ENCODE measurements at regions not wholly inside any gene's neighbourhood (a gene's known extent, or its start where the extent isn't known, plus 50 kb on each side); places are given as distances from the start of the nearest gene placed in this dataset.

DNA sequence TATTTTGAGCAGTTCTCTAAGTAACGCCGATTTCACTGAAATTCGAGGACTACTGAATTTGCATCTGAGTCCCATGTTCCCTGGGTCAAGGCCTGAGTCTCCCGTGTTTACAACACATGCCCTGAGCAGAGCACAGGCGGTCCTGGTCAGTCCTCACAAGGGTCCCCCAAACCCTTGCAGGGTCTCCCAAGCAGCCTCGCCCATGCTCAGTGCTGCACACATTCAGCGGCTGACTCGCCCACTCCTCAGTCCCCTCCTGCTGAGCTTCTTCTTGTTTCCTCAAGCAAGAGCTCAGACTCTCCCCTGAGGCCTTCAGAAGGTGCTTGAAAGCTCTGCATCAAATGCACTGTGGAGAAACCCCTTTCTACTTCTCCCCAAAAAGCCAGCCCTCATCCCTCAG lies 114.6 kb downstream of the INHBB start:
- H3K36me3 ChIP-seq = no peaks in the 10 kb centered on the region
- TF ChIP-seq, protein P1, sequence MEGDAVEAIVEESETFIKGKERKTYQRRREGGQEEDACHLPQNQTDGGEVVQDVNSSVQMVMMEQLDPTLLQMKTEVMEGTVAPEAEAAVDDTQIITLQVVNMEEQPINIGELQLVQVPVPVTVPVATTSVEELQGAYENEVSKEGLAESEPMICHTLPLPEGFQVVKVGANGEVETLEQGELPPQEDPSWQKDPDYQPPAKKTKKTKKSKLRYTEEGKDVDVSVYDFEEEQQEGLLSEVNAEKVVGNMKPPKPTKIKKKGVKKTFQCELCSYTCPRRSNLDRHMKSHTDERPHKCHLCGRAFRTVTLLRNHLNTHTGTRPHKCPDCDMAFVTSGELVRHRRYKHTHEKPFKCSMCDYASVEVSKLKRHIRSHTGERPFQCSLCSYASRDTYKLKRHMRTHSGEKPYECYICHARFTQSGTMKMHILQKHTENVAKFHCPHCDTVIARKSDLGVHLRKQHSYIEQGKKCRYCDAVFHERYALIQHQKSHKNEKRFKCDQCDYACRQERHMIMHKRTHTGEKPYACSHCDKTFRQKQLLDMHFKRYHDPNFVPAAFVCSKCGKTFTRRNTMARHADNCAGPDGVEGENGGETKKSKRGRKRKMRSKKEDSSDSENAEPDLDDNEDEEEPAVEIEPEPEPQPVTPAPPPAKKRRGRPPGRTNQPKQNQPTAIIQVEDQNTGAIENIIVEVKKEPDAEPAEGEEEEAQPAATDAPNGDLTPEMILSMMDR (IDR thresholded peaks at IDR 0.05 in 4 of 5, conservative IDR thresholded peaks at IDR 0.05 in 1 of 5) = no peak
- TF ChIP-seq POLR2A (IDR thresholded peaks at IDR 0.05) = no peak
- H3K27me3 ChIP-seq = no peaks in the 10 kb centered on the region
- DNase-seq (no peak), ATAC-seq (no peak)
- H3K27ac ChIP-seq = no peak overlapping the region
- H3K4me1 ChIP-seq = no peaks in the 10 kb centered on the region
- no peaks in the 10 kb centered on the region for H3K9me3 ChIP-seq
- H3K4me3 ChIP-seq = no peak overlapping the region
- in situ Hi-C loops (cut with MboI; ENCODE audit: low sequenced_read_pairs in 4 of 4) = no loop called here
- intact Hi-C loops (cut with DNase I; ENCODE audit: low total_unique reads) = no loop called here

DNA sequence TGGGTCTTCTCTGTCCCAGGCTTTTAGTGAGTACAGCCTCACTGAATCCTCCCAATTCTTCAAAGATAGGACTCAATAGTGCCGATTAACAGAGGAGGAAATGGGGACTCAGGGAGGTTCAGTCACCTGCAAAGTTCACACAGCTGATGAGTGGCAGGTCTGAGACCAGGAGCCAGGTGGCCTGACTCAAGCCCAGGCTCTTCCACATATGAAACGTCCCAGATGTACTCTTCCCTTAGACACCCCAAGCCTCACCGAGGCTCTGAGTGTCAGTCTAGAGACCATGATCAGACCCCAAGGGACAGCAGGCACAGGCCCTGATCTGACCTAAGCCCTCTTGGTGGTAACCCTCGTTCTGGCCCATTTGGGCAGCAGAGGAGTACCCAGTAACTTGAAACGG lies 115.2 kb downstream of the INHBB start:
- DNase-seq (no peak), ATAC-seq (no peak)
- H3K36me3 ChIP-seq = no peaks in the 10 kb centered on the region
- no peaks in the 10 kb centered on the region for H3K4me1 ChIP-seq
- no peak overlapping the region for H3K27ac ChIP-seq
- in situ Hi-C loops (cut with MboI; ENCODE audit: low sequenced_read_pairs in 4 of 4) = no loop called here
- H3K27me3 ChIP-seq = no peaks in the 10 kb centered on the region
- H3K4me3 ChIP-seq = no peak overlapping the region
- intact Hi-C loops (cut with DNase I; ENCODE audit: low total_unique reads) = no loop called here
- no peaks in the 10 kb centered on the region for H3K9me3 ChIP-seq
- no peak for TF ChIP-seq POLR2A (IDR thresholded peaks at IDR 0.05)
- TF ChIP-seq, protein P1 (IDR thresholded peaks at IDR 0.05 in 4 of 5, conservative IDR thresholded peaks at IDR 0.05 in 1 of 5) = no peak

DNA sequence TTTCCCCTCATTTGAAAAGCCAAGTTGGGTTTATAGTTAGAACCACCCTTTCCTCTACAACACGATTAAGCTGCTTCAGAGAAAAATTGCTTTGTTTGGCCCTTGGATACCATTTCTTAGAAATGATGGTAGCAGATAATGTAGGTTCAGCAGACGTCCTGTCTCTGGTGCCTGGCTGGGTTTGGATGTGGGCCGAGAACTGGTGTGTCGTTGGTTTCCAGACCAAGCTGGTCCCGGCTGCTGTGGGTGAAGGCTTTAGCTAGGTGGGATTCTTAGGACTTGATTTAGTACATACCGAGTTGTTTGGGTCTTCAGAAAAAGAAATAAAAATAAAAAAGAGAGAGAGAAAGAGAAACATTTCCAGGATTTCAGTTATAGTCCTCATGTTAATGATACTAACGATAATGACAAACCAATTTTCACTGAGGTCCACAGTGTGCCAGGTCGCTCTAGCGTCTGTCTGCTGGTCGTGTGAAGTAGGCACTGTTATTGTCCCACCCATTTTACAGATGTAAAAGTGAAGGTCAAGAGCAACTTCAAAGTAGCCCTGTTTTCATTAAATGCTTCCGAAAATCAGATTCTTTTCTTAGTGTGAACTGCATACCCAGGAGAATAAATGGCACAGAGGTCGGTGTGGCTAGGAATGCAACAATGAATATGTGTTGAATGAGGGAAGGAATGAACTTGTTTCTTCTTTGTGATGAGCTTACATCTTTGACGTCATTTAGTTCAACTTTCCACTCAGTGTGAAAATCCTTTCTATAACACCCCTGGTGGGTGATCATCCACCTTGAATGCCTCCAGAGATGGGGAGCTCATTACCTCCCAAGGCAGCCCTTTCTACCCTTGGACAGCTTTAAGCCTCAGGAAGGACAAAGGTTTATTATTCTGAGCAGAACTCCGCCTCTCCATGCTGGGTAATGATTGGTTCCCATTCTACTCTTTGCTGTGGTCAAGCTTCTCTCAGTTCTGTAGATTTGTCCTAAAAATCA lies 115.9 kb downstream of the INHBB start:
- intact Hi-C loops (cut with DNase I; ENCODE audit: low total_unique reads) = no loop called here
- TF ChIP-seq POLR2A (IDR thresholded peaks at IDR 0.05) = no peak
- TF ChIP-seq, protein P1 (IDR thresholded peaks at IDR 0.05 in 4 of 5, conservative IDR thresholded peaks at IDR 0.05 in 1 of 5) = no peak
- in situ Hi-C loops (cut with MboI; ENCODE audit: low sequenced_read_pairs in 4 of 4) = no loop called here

DNA sequence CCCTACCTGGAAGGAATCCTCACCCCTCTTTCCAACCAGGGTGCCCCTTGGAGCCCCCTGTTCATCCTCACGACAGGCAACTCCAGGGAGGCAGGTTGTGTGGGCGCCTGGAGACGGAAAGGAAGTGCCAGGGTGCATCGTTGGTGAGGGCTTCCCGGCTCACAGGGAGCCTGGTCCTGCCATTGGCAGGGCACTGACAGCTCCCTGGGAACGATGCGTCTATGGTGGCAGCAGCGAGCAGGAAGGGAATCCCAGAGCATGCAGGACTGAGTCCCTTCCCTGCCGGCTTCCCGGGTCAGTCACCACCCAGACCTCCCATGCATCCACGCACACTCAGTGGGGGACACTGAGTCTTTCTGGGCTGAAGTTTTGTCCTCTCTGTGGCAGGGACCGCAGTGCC lies 117.6 kb downstream of the INHBB start:
- Histone ChIP-seq H3K4me3 (no peak overlapping the region), H3K27ac (no peak overlapping the region), H3K36me3 (no peaks in the 10 kb centered on the region), H3K9me3 (no peaks in the 10 kb centered on the region), H3K4me1 (peaks cover under 1 to 4% of the 10 kb centered on the region in 2 donors), H3K27me3 (no peaks in the 10 kb centered on the region)
- DNase-seq = no peak
- intact Hi-C loops (cut with DNase I; ENCODE audit: low total_unique reads) (no loop called here), in situ Hi-C loops (cut with MboI; ENCODE audit: low sequenced_read_pairs in 4 of 4) (no loop called here)
- ATAC-seq = no peak
- TF ChIP-seq, protein P1 (IDR thresholded peaks at IDR 0.05 in 4 of 5, conservative IDR thresholded peaks at IDR 0.05 in 1 of 5) = no peak
- no peak for TF ChIP-seq POLR2A (IDR thresholded peaks at IDR 0.05)

More for the DNA sequence above, 115.9 kb downstream of the INHBB start:
- DNase-seq (no peak), ATAC-seq (no peak)
- Histone ChIP-seq H3K4me3 (no peak overlapping the region), H3K36me3 (no peaks in the 10 kb centered on the region), H3K4me1 (no peaks in the 10 kb centered on the region), H3K27me3 (no peaks in the 10 kb centered on the region), H3K27ac (no peak overlapping the region), H3K9me3 (no peaks in the 10 kb centered on the region)
